ENCODE measurements at regions not wholly inside any gene's neighbourhood (a gene's known extent, or its start where the extent isn't known, plus 50 kb on each side); places are given as distances from the start of the nearest gene placed in this dataset.
"Not testable (repeated sequence)": the region's sequence is repeated elsewhere in the genome, so short reads cannot be mapped to it uniquely, and the experiment has no call there.

DNA sequence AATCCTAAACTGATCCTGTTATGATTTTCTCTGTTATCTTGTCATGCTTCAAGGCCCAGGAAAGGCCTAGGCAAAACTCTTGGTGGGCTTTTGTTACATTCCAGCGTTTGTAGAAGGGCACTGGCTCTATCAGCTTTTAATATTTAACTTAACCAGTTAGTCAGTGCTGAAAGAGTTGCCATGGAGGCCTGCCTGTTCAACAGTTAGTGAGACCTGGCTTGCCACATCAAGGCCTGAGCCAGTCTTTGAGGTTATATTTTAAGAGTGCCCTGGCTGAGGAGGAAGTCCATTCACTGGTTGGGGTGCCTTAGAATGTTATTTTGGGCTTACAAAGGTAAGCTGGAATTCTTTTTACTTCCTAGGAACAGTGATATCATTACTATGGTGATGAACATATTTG lies 144.1 kb upstream of the NRG3 start:
- TF ChIP-seq, protein P1, sequence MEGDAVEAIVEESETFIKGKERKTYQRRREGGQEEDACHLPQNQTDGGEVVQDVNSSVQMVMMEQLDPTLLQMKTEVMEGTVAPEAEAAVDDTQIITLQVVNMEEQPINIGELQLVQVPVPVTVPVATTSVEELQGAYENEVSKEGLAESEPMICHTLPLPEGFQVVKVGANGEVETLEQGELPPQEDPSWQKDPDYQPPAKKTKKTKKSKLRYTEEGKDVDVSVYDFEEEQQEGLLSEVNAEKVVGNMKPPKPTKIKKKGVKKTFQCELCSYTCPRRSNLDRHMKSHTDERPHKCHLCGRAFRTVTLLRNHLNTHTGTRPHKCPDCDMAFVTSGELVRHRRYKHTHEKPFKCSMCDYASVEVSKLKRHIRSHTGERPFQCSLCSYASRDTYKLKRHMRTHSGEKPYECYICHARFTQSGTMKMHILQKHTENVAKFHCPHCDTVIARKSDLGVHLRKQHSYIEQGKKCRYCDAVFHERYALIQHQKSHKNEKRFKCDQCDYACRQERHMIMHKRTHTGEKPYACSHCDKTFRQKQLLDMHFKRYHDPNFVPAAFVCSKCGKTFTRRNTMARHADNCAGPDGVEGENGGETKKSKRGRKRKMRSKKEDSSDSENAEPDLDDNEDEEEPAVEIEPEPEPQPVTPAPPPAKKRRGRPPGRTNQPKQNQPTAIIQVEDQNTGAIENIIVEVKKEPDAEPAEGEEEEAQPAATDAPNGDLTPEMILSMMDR (IDR thresholded peaks at IDR 0.05), result no peak
- TF ChIP-seq POLR2A (IDR thresholded peaks at IDR 0.05), result no peak
- Histone ChIP-seq H3K27me3 (no peaks in the 10 kb centered on the region), H3K4me1 (peaks cover 0 to 6% of the 10 kb centered on the region in 2 donors), H3K36me3 (no peaks in the 10 kb centered on the region), H3K27ac (no peak overlapping the region), H3K4me3 (replicated peaks in 1 of 3) (no peak overlapping the region), H3K9me3 (no peaks in the 10 kb centered on the region)
- no peak for DNase-seq
- no CpG with 5 or more reads among the region's 1 CpG for WGBS, 2 donors
- intact Hi-C loops (cut with DNase I), result no loop called here

DNA sequence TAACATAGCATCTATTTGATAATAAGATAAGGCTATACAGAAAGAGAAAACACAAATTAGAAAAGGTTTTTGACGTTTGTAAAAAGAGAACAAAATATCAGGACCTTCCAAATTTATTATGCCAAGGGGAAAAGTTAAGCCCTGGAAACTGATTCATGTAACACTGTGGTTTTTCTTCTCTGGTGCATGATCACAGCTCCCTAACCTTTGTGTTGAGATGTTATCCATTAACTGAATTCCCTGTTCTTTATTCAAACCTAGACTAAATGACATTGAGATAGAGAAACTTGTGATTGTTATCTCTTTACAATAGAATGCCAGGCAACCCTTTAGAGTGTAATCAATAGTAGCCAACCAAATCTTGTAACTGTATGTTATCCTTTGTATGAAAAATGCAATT lies 141.5 kb upstream of the NRG3 start:
- WGBS, 2 donors, result 74% methylated on average over 1 of the region's 1 CpG
- H3K4me3 ChIP-seq (replicated peaks in 1 of 3), result no peak overlapping the region
- no peaks in the 10 kb centered on the region for H3K36me3 ChIP-seq
- intact Hi-C loops (cut with DNase I), result no loop called here
- no peak for TF ChIP-seq POLR2A (IDR thresholded peaks at IDR 0.05)
- TF ChIP-seq, protein P1 (IDR thresholded peaks at IDR 0.05), result no peak
- H3K9me3 ChIP-seq, result no peaks in the 10 kb centered on the region
- DNase-seq, result no peak
- H3K4me1 ChIP-seq, result peaks cover 0 to 6% of the 10 kb centered on the region in 2 donors
- H3K27ac ChIP-seq, result no peak overlapping the region
- no peaks in the 10 kb centered on the region for H3K27me3 ChIP-seq

DNA sequence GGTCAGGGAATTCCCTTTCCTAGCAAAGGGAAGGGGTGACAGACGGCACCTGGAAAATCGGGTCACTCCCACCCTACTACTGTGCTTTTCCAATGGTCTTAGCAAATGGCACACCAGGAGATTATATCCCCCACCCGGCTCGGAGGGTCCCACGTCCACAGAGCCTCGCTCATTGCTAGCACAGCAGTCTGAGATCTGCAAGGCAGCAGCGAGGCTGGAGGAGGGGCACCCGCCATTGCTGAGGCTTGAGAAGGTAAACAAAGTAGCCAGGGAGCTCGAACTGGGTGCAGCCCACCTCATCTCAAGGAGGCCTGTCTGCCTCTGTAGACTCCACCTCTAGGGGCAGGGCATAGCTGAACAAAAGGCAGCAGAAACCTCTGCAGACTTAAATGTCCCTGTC lies 139.8 kb upstream of the NRG3 start:
- intact Hi-C loops (cut with DNase I); H3K36me3 ChIP-seq; DNase-seq; H3K4me3 ChIP-seq (replicated peaks in 1 of 3); H3K9me3 ChIP-seq; H3K4me1 ChIP-seq; H3K27ac ChIP-seq; H3K27me3 ChIP-seq: not testable (repeated sequence)
- 84% methylated on average over 8 to 9 of the region's 9 CpGs for WGBS, 2 donors

DNA sequence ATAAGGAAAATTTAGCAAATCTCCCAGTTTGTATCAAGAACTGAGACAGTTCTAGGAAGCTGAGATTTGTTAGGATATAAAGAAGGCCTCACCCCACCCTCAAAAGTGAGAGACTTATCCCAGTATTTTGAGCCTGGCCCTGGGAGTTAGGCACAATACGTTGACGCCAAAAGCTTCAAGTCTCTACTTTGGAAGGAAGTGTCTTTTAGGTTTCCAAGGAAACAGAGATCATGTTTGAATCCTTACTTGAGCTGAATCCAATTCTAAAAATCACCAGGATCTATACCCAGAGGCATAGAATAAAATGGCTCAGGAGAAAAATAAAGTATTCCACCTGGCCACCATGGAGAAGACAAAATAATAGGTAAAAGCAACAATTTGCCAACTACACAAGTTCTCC lies 115.9 kb upstream of the NRG3 start:
- Histone ChIP-seq H3K4me3 (replicated peaks in 1 of 3) (no peak overlapping the region), H3K27ac (no peak overlapping the region), H3K36me3 (no peaks in the 10 kb centered on the region), H3K4me1 (no peaks in the 10 kb centered on the region), H3K9me3 (no peaks in the 10 kb centered on the region), H3K27me3 (no peaks in the 10 kb centered on the region)
- TF ChIP-seq, protein P1 (IDR thresholded peaks at IDR 0.05), result no peak
- no peak for TF ChIP-seq POLR2A (IDR thresholded peaks at IDR 0.05)
- intact Hi-C loops (cut with DNase I), result no loop called here
- DNase-seq, result no peak
- 90 to 97% methylated on average over 2 of the region's 2 CpGs for WGBS, 2 donors

DNA sequence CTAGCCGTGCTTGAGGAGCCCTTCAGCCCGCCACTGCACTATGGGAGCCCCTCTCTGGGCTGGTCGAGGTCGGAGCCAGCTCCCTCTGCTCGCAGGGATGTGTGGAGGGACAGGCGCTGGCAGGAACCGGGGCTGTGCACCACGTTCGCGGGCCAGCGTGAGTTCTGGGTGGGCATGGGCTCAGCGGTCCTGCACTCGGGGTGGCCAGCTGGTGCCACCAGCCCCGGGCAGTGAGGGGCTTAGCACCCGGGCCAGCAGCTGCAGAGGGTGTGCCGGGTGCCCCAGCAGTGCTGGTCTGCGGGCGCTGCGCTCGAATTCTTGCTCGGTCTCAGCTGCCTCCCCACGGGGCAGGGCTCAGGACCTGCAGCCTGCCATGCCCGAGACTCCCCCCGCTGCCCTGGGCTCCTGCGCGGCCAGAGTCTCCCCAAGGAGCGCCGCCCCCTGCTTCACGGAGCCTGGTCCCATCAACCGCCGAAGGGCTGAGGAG lies 90.8 kb upstream of the NRG3 start:
- no peak for DNase-seq
- no peaks in the 10 kb centered on the region for H3K27me3 ChIP-seq
- no peaks in the 10 kb centered on the region for H3K4me1 ChIP-seq
- no peaks in the 10 kb centered on the region for H3K9me3 ChIP-seq
- no peak overlapping the region for H3K27ac ChIP-seq
- 93 to 96% methylated on average over 3 to 15 of the region's 31 CpGs for WGBS, 2 donors
- H3K36me3 ChIP-seq, result no peaks in the 10 kb centered on the region
- TF ChIP-seq, protein P1 (IDR thresholded peaks at IDR 0.05), result no peak
- no peak for TF ChIP-seq POLR2A (IDR thresholded peaks at IDR 0.05)
- H3K4me3 ChIP-seq (replicated peaks in 1 of 3), result no peak overlapping the region
- intact Hi-C loops (cut with DNase I), result no loop called here

DNA sequence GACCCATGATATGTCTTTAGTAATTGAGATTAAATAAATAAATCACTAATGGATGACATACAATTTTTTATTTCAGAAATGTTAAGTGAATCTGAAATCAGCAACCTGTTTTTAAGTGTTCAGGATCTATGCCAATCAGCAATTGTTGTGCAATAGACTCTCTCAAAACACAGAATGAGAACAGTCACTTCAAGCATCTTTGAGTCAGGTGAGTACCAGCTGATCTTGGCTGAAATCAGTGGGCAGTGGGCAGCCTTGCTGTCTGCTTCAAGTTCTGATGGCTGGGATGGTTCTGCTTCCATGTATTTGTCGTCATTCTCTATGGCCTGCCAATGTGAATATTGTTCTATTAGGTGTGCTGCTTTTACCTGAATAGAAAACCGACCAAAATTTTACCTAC lies 82.3 kb upstream of the NRG3 start:
- Histone ChIP-seq H3K4me3 (replicated peaks in 1 of 3) (no peak overlapping the region), H3K27me3 (no peaks in the 10 kb centered on the region), H3K27ac (no peak overlapping the region), H3K9me3 (no peaks in the 10 kb centered on the region), H3K4me1 (no peaks in the 10 kb centered on the region), H3K36me3 (no peaks in the 10 kb centered on the region)
- intact Hi-C loops (cut with DNase I), result no loop called here
- TF ChIP-seq, protein P1 (IDR thresholded peaks at IDR 0.05), result no peak
- no peak for TF ChIP-seq POLR2A (IDR thresholded peaks at IDR 0.05)
- 54 to 66% methylated on average over 2 of the region's 2 CpGs for WGBS, 2 donors
- DNase-seq, result peak; percentile 57 to 60
